HL-60 (cell line): ENCODE measurements at regions not wholly inside any gene's neighbourhood (a gene's known extent, or its start where the extent isn't known, plus 50 kb on each side); places are given as distances from the start of the nearest gene placed in this dataset.

Source experiments
- DNase-seq, 2 experiments: peaks; one replicate each; pipeline ENCODE4 v3.0.0-alpha.2; 2010 to 2020; ENCODE audit warnings: low read depth in 1 of 2, low spot score in 1 of 2
- H3K27ac ChIP-seq: fragments of 250-450 bp; sonication (Bioruptor Pico); replicated peaks from 2 replicates; pipeline ENCODE4 v1.5.1; 2020; ENCODE audit warnings: mild to moderate bottlenecking, moderate library complexity
- H3K27me3 ChIP-seq: fragments of 250-450 bp; sonication (Bioruptor Pico); 2 replicates; pipeline ENCODE4 v1.5.1; 2021; ENCODE audit warnings: mild to moderate bottlenecking, moderate library complexity; ENCODE audit not compliant: insufficient read depth, poor library complexity, severe bottlenecking
- H3K4me3 ChIP-seq: replicated peaks from 2 replicates; pipeline ENCODE4 v1.5.1; 2011; ENCODE audit warnings: mild to moderate bottlenecking, control low read depth, low read length; ENCODE audit not compliant: insufficient read depth
- GABPA ChIP-seq: IDR thresholded peaks from 2 replicates; pipeline ENCODE4 v1.6.1; 2012; ENCODE audit warnings: low read depth
- POLR2AphosphoS5 ChIP-seq: IDR thresholded peaks from 2 replicates; pipeline ENCODE4 v1.6.1; 2012; ENCODE audit warnings: low read depth
- SPI1 ChIP-seq: IDR thresholded peaks from 2 replicates; pipeline ENCODE4 v1.6.1; 2012; ENCODE audit warnings: low read depth, mild to moderate bottlenecking, borderline replicate concordance
- TF ChIP-seq, protein P1 (sequence below): IDR thresholded peaks from one replicate; pipeline ENCODE4 v1.5.1; 2011; ENCODE audit warnings: low read length, control low read depth, inconsistent platforms; ENCODE audit not compliant: insufficient read depth
- TF ChIP-seq, protein P2 (sequence below): IDR thresholded peaks from 2 replicates; pipeline ENCODE4 v1.6.1; 2012; ENCODE audit warnings: low read depth; ENCODE audit not compliant: insufficient replicate concordance

DNA sequence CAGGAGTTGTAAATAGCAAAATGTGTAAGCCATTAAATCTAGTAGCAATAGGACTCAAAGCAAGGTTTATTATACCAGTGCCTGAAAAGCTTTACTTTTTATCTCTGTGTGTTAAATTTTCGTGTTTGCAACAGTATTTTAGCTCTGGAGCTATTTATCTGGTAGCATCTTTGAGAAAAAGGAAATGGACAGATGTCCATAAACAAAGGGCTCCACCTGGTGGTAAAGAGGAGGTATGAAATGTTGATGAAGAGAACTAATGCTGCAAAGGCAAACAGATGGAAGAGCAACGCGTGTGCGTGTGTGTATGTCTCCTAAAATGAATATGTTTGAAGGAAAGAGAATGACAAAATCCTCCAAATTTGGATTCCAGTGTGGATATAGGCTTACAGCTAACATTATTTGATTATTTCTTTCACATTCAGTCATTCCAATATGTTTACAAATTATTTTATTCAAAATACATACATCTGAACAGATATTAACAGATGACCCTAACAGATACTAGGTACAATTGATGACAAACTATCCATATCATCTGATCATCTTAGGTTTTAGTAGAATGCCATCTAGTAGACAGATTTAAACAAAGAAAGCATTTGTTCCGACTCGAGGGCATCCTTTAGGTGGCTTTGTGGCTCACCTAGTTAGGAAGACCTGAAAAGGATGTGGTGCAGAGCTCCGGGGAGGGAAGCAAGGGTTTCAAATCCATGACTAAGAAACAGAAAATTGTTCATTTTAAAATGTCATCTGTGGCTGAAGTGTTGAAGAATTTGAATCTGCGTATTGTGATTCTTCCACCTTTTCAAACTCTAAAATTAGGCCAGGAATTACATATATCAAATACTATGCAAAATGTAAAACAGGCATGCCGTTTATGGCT is 383.3 kb downstream of the MTX2 start:
- TF ChIP-seq SPI1, result peak; percentile 66
- no peak for TF ChIP-seq POLR2AphosphoS5
- TF ChIP-seq, protein P1, sequence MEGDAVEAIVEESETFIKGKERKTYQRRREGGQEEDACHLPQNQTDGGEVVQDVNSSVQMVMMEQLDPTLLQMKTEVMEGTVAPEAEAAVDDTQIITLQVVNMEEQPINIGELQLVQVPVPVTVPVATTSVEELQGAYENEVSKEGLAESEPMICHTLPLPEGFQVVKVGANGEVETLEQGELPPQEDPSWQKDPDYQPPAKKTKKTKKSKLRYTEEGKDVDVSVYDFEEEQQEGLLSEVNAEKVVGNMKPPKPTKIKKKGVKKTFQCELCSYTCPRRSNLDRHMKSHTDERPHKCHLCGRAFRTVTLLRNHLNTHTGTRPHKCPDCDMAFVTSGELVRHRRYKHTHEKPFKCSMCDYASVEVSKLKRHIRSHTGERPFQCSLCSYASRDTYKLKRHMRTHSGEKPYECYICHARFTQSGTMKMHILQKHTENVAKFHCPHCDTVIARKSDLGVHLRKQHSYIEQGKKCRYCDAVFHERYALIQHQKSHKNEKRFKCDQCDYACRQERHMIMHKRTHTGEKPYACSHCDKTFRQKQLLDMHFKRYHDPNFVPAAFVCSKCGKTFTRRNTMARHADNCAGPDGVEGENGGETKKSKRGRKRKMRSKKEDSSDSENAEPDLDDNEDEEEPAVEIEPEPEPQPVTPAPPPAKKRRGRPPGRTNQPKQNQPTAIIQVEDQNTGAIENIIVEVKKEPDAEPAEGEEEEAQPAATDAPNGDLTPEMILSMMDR, result peak; percentile 44
- no peak for TF ChIP-seq GABPA
- no peak overlapping the region for H3K4me3 ChIP-seq
- peaks cover 26% of the 10 kb centered on the region for H3K27me3 ChIP-seq
- peak in 1 of 2 experiments; percentile 31 for DNase-seq
- no peak overlapping the region for H3K27ac ChIP-seq

DNA sequence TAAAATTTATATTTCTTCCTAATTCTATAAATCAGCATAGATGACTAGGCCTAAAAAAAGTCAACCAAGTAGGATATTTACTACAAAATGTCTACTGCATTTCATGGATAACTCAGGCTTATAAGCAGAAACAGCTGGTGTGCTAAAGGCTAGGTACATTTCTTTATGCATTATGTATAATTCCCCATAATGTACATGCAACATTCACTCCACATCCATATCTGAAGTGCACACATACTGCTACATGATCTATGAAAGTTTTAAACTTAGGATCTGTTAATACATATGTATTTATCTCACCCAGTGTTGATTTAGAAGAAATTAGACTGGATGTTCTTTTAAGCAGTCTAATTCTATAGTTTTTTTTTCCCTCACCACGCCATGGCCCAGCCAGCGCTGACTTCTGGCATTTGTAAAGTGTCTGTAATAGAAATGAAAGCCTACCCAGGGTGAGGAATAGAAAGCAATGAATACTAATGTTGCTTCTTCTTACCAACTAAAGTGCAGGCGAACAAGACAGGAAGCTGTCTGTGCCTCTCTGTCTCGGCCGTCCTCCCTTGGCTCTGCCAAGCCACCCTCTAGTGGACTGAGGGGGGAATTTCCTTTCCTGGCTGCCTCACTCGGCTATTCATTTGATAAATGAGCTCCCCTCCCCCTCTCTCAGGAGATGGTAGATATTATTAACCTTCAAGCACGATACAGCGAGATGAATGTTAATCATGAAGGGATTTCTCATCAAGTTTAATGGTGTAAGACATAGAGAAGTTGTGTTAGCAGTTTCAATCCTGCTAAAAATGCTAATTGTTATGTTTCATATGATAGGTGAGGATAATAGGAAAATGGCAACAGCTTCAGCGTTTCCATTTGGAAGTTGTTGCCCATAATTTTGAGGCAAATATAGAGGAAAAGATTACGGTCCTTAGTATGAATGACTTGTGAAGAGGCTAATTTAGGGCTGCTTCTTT is 384.5 kb downstream of the MTX2 start:
- TF ChIP-seq POLR2AphosphoS5, result no peak
- TF ChIP-seq, protein P1, result peak; percentile 43
- H3K27ac ChIP-seq, result no peak overlapping the region
- peak in 1 of 2 experiments; percentile 69 for DNase-seq
- peaks cover 32% of the 10 kb centered on the region for H3K27me3 ChIP-seq
- no peak overlapping the region for H3K4me3 ChIP-seq

DNA sequence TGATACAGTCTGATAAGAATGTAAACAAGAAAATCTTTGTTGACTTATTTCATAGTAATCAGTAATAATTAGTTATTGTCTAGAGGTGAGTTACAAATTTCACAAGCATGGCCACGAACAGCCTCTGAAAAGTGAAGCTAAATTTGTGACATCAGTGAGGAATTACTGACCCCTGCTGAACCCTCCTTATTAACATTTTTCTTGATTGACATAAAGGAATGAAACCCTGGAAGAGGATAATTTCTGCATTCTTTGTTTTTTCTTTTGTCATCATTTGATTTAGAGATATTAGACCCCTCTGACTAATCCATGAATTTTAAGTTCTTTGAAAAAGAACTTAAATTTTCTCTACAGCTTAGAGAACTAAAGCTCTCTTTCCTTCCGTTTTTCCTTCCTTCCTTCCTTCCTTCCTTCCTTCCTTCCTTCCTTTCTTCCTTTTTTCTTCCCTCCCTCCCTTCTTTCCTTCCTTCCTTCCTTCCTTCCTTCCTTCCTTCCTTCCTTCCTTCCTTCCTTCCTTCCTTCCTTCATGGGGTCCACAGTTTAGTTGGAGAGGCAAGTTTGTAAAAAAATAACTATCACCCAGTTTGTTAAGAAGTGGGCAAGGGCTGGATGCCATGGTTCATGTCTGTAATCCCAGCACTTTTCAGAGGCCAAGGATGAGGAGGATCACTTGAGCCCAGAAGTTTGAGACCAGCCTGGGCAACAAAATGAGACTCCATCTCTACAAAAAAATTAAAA is 387.0 kb downstream of the MTX2 start:
- H3K27ac ChIP-seq, result no peak overlapping the region
- DNase-seq, result no peak
- peaks cover 18% of the 10 kb centered on the region for H3K27me3 ChIP-seq
- TF ChIP-seq, protein P1, result no peak
- no peak for TF ChIP-seq GABPA
- no peak for TF ChIP-seq POLR2AphosphoS5
- H3K4me3 ChIP-seq, result no peak overlapping the region

DNA sequence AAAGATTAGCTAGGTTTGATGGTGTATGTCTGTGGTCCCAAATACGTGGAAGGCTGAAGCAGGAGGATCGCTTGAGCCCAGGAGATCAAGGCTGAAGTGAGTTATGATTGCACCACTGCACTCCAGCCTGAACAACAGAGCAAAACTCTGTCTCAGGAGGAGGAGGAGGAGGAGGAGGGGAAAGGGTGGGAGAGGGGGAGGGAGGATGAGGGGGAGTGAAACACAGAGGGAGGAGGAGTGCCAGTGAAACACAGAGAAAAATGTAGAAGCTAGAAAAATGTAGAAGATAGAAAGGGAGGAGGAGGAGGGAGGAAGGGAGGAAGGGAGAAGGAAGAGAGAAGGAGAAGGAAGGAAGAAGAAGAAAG is 387.5 kb downstream of the MTX2 start:
- H3K27me3 ChIP-seq, result peaks cover 16% of the 10 kb centered on the region
- H3K27ac ChIP-seq, result no peak overlapping the region
- TF ChIP-seq GABPA, result no peak
- no peak for TF ChIP-seq POLR2AphosphoS5
- TF ChIP-seq, protein P2, sequence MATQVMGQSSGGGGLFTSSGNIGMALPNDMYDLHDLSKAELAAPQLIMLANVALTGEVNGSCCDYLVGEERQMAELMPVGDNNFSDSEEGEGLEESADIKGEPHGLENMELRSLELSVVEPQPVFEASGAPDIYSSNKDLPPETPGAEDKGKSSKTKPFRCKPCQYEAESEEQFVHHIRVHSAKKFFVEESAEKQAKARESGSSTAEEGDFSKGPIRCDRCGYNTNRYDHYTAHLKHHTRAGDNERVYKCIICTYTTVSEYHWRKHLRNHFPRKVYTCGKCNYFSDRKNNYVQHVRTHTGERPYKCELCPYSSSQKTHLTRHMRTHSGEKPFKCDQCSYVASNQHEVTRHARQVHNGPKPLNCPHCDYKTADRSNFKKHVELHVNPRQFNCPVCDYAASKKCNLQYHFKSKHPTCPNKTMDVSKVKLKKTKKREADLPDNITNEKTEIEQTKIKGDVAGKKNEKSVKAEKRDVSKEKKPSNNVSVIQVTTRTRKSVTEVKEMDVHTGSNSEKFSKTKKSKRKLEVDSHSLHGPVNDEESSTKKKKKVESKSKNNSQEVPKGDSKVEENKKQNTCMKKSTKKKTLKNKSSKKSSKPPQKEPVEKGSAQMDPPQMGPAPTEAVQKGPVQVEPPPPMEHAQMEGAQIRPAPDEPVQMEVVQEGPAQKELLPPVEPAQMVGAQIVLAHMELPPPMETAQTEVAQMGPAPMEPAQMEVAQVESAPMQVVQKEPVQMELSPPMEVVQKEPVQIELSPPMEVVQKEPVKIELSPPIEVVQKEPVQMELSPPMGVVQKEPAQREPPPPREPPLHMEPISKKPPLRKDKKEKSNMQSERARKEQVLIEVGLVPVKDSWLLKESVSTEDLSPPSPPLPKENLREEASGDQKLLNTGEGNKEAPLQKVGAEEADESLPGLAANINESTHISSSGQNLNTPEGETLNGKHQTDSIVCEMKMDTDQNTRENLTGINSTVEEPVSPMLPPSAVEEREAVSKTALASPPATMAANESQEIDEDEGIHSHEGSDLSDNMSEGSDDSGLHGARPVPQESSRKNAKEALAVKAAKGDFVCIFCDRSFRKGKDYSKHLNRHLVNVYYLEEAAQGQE, result no peak
- TF ChIP-seq, protein P1, result no peak
- no peak for TF ChIP-seq SPI1
- DNase-seq, result no peak
- no peak overlapping the region for H3K4me3 ChIP-seq
